RCC 7860 (cell line): ENCODE measurements at regions not wholly inside any gene's neighbourhood (a gene's known extent, or its start where the extent isn't known, plus 50 kb on each side); places are given as distances from the start of the nearest gene placed in this dataset.

Experiments used
- DNase-seq: peaks from one replicate; pipeline ENCODE4 v3.0.0-alpha.2; 2015; ENCODE audit warnings: low spot score
- FAIRE-seq: peaks from 2 replicates; lab custom pipeline; 2012; peaks lifted over from hg19 to GRCh38; lab: Jason Lieb, UNC

DNA sequence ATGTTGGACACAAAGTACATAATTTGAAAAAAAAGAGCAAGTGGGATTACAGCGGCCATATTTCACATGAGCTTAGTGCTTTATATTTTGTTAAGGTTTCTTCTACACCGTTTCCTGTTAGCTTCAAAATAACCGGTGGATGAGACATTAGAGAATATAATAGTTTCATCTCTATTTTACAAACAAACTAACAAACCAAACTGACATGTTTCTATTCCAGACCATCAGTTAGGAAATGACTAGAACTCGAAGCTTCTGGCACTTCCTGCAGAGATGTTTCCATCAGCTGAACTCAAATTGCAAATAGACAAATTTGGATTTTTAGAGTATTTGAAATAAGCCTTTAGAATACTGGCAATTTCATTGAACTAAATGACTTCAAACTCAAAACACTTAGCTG lies 86.5 kb downstream of the MTRR start:
- FAIRE-seq (no peak), DNase-seq (no peak)

DNA sequence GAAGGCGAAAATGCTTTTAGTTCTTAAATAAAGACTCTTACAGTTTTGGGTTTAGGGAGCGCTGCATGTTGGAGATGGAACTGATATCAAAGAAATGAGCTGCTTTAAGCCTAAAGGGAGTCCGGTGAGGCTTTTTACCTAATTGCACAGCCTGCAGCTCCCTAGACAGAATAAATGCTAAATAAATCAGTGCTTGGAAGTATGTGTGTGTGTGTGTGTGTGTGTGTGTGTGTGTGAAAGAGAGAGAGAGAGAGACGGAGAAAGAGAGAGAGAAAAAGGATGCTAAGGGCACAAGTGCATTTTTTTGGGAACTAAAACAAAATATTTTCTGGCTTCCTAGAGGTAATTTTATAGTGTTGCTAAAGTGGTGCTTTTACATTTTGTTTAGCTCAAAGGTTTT lies 88.4 kb downstream of the MTRR start:
- FAIRE-seq (no peak), DNase-seq (no peak)

DNA sequence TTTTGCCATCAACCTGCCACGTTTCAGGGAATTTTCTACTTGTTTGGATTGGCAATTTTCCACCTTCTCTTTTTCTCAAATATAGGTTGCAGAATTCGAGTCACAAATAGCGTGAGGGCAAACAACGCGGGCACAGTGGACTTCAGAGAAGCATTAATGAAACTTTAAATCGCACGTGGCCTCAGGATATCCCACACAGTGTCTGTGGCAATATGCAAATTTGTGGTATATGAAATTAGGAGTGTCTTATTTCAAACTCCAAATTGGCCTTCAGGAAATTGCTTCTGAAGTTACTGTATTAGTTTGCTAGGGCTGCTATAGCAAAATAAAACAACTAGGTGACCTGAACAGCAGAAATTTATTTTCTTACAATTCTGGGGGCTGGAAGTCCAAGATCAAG lies 91.2 kb downstream of the MTRR start:
- FAIRE-seq = no peak
- DNase-seq = no peak

DNA sequence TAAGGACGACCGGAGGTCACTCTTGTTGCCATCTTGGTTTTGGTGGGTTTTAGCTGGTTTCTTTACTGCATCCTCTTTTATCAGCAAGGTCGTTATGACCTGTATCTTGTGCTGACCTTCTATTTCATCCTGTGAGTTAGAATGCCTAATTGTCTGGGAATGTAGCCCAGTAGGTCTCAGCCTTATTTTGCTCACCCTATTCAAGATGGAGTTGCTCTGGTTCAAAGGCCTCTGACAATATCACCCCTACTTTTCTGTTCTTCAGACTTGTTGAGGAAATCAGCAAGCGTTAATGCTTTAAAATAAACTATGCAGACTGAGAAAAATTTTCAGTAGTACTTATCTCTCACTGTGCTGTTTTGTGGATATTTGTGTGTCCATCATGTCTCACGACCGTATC lies 92.6 kb downstream of the MTRR start:
- FAIRE-seq = no peak
- DNase-seq = no peak

DNA sequence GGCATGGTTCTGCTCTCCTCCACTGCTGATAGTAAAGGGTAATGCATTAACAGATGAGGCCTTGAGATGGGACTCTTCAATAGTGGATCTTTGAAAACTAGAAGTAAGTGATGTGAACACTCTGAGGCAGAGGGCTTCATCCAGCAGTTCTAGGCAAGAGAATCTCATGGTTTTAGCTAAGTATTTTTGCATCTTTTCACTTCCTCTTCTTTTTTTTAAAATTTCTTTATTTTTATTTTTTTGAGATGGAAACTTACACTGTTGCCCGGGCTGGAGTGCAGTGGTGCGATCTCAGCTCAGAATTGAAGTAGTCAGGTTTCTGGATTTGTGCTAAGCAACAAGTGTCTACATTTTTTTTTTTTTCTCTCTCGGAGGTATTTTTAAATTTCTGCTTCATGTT lies 101.9 kb downstream of the MTRR start:
- FAIRE-seq (no peak), DNase-seq (no peak)

DNA sequence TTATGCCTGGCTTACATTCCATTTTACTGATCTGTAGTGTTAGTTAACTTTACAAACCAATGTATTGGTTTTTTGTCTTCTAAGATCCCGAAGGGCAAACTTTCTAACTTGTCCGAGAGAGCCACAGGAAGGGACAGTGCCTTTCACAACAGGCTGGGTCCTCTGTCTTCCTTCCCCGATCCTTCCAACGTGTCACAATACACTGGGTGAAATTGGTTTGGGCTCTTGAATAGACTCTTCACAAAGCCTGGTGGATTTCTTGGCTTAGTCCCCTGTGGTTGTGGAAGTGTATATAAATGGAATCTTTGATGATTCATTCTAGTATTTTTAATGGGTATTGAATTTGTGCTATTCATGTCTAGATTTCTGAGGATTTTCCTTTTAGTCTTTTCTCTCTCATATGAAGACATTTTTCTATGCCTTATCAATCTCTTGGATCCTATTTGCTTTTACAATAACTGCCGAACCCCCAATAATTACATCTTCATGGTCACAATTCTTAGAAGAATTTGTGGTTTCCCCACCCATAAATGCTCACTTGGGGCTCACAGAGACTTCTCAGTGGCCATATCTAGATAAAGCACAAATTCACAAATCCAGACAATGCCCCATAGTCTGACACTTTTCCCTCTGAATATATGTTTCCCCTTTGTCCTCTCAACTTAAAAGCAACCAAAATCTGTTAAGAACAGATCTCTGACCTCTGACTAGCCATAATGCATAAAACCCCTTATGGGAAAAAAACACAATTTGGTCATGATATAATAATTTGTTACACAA lies 107.7 kb downstream of the MTRR start:
- FAIRE-seq (no peak), DNase-seq (no peak)

DNA sequence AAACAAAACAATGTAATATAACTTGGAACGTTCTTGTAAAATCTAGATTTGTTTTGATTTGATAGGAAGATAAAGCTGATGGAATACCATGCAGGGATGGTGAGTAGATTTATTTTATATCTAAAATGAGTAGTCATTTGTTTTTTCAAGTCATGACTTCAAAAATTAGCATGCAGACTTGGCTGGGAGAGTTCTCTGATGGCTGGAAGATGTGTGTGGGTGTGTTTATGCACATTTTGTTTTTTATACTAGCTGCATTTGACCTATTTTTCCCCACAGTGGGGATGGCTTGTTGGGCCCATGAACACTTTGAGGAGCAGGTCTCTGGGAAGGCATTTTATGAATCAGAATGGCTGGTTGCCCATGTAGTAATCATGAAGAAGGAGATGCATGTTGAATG lies 109.2 kb downstream of the MTRR start:
- DNase-seq (no peak), FAIRE-seq (no peak)

DNA sequence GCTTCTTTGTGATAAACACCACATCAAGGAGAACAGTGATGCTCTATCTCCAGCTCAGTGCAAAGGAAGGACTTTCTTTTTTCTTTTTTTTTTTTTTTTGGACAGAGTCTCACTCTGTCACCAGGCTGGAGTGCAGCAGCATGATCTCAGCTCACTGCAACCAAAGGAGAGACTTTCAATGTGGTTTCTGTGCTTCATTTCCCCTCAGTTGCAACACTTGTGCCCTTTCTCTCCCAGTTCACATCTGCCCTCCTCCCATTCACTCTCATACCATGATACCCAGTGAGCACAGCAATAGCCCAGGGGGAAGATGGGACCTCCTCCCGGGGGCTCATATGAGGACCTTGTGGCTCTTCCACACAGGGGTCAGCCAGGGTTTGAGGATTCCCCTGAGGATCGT lies 110.0 kb downstream of the MTRR start:
- FAIRE-seq = no peak
- DNase-seq = no peak

DNA sequence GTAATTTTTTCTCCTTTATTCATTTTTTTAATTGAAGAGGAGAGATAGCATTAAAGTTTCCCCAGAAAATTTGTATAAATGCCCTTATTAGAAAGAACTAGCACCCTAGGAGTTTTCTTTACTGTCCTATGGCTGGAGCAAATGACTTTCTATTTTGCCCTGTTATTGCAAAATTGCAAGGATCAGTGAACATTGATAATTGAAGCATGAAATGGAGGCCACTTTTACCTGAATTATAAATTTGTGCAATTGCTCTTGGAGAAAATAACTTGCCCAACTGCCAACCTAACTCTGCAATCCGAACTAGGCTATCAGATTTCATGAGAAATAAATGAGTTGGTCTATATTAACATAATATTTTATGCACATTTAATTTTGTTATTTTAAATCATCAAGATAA lies 111.9 kb downstream of the MTRR start:
- no peak for DNase-seq
- FAIRE-seq = no peak

DNA sequence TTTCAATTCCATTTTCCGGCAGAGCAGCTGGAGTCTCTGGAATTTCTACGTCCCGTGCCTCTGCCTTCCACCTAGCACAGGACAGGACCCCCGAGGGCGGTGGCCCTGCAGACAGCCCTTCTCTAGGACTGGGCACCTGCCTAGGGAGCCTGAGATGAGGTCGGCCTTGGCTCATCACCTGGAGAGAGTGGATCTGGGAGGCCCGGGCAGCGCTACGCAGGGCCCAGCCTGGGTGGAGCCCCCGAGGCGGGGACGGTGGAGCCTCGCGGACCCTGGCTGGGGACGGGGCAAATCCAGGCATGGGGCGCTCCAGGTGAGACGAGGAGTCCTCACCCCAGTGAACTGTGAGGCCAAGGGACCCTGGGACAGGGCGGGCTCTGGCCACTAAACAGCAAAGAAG lies 114.5 kb downstream of the MTRR start:
- no peak for DNase-seq
- no peak for FAIRE-seq

DNA sequence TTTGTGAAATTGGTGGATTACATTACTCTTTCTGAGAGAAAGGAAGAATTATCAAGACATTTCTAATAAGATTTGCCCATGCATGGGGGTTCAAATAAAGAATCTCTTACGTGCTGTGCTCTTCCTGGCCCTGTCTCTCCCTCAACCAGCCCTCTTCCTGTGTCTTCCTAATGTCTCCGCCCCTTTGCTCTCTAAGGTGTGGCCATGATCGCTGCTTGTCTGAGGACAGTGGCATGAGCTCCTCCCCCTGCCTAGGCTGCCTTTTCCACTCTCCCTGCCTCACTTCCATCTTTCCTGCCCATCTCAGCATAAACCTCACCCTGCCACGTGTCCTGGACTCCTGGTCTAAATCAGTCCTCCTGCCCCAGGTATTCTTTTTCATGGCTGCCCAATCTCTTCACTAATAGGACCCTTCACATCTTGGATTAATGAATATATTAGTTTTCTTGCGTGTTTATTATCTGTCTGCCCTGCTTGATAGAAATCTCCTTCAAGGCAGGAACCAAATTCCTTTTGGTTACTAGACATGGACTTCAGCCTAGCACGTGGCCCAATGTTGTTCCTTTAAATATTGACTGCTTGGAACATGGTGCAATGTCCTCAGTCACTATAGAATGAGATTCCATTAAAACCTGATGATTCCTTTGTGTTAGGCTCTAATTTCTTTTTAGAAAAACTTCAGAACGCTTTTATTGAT lies 122.3 kb downstream of the MTRR start:
- DNase-seq (peak; percentile 31), FAIRE-seq (no peak)

DNA sequence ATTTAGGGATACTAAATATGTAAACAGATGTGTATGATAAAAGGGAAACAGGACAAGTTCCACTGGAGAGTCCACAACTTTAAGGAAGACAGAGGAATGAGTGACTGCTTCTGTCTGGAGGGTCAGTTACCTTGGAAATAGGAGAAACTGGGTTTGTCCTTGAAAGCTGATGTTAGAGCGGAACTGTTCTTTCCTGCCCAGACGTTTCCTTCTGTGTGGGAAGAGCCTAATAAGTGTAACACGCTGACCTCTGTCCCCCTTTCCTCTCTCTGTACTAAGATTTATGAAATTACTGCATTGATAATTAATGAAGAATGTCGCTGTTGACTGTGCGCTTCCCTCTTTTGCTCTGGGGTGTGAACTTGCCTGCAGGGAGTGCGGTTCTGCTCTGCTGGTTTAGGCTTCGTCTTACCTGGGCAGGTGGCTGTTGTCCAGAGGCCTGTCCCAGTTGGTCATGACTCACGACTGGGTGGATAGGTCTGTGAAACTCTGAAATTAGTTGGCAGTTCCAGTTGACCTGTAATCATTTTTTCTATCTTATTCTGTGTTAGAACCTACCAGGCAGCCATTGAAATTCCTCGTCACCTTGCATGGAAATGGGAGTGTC lies 126.8 kb downstream of the MTRR start:
- DNase-seq (no peak), FAIRE-seq (no peak)

DNA sequence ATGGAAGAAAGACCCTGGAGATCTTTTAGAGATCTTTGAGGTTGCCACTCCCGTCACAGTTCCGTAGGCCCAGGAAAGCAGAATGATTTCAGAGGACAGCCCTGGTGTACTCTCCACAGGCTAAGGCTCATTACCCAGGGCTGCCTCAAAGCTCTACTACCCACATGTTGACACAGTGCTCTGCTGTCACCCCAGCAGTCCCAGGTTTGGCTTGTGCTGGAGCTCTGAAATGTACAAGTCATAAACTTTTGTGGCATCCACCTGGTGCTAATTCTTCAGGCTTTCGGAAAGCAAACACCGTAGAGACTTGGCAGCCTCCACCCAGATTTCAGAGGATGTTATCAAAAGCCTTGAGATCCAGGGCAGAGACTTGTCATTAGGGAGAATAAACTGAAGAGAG lies 136.5 kb downstream of the MTRR start:
- no peak for FAIRE-seq
- DNase-seq = no peak

DNA sequence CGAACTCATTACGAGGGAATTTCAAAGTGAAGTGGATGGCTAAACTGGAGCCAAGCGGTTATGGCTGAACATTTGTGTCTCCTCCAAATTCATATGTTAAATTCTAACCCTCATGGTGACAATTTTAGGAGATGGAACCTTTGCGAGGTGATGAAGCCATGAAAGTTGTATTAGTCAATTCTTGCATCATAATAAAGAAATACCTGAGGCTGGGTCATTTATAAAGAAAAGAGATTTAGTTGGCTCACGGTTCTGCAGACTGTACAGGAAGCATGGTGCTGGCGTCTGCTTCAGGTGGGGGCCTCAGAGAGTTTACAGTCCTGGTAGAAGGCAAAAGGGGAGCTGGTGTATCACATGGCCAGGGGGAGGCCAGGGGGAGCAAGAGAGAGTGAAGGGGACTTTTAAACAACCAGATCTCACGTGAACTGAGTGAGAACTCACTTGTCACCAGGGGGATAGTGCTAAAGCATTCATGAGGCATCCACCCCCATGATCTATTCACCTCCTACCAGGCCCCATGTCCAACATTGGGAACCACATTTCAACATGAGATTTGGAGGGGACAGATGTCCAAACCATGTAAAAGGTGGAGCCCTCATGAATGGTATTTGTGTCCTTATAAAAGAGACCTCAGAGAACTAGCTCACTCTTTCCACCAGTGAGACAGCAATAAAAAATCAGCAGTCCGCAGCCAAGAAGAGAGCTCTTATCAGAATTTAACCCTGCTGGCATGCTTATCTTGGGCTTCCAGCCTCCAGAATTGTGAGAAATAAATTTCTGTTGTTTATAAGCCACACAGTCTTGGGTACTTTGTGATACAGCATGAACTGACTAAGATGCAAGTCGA lies 143.4 kb downstream of the MTRR start:
- FAIRE-seq (no peak), DNase-seq (no peak)

DNA sequence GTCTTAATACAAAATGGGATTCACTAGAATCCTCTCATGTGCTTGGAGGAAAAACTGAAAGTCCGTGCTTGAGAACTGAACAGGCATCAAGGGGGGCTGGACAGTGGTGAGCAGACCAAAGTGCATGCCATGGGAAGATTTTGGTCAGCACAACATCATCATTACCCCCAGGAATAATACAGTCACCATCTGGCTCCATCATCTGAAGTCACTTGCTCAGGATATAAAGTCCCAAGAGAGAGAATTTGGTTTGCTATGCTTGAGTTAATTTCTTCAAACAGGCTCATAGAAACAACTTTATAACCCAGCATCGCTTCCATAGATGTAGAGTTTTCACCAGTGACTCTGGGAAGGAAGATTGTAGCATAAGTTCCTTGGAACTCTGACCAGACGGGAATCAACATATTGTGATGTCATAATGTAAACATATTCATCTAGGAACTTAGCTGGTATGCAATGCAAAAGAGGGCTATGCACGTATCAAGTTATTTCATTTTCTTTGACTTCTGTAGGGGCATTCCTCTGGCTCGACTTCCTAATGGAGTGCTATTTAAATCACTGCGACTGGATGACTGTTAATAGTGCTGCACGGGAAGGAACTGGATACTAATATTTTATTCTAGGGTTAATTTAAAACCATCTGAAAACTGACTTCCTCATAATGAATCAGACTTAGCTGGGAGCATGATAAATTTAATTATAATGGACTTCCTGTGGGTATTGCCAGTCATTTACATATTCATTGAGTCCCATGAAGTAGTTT lies 145.2 kb downstream of the MTRR start:
- FAIRE-seq (no peak), DNase-seq (no peak)

DNA sequence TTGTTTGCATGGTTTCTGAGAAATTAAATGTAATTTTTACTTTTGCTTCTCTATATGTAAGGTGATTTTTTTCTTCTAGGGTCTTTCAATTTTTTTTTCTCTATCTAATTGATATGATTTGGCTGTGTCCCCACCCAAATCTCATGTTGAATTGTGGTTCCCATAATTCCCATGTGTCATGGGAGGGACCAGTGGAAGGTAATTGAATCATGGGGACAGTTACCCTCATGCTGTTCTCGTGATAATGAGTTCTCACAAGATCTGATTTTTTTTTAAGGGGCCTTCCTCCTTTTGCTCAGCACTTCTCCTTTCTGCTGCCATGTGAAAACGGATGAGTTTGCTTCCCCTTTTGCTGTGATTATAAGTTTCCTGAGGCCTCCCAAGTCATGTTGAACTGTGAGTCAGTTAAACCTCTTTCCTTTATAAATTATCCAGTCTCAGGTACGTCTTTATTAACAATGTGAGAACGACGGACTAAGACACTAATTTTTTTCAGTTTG lies 150.8 kb downstream of the MTRR start:
- DNase-seq (no peak), FAIRE-seq (no peak)

DNA sequence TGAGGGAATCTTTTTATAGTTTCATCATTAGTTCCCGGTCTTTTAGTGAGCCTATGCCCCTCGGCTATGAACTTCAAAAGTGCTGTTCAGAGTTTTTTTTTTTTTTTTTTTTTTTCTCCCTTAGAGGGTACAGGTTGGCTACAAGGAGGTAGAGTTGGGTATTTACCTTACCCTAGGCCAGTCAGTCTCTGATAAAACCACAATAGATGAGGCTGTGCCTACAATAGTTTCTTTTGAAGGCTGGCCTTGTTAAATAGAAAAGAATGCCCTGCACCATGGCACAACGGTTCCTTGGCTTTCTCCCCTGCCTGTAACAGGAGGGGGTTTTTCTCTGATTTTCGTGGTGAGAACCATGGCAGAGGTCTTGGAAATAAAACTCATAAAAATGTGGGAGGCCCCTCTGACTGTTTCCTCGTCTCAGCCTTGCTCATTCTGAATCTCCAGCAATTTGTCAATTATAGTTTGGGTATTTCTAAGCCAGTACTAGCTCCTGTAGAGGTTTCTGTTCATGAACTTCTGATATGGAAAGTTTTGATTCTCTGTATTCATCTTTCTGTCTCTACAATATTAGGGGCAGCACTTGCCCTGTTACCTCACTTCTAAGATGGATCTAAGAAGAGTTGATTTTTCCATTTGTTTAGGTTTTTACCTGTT lies 152.0 kb downstream of the MTRR start:
- DNase-seq (no peak), FAIRE-seq (no peak)

DNA sequence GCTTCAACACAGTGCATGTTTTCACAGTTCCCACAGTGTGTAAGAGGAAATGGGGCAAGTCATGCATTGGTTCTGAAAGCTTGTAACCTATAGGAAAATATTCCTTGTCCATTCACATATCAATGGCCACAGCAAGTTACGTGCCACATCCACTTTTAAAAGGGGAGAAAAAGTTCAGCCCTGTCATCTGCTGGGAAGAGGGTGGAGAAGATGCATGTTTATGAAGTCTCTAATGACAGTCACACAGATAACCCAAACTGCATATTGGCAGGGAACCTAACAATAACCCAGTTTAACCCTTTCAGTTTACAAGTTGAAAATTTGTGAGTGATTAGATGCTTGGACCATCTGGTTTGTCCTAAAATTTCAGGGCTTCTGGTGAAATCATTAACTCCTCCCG lies 159.3 kb downstream of the MTRR start:
- FAIRE-seq = no peak
- no peak for DNase-seq

DNA sequence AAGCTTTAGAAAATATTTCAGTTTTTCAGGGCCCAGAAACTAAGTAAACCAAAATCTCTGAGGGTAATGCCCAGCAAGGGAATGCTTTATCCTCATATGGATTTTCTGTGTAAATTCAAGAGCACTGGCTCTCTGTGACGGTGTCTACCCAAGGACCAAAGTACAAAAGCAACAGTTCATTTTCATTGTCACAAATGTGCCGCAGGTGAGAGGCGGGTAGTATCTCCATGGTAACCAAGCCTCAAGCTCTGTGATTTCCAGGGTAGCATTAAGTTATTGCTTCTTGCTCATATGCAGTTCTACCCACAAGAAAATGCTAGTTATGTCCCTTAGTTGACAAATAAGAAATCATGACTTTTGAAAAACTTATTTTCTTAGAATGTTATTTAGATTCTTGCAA lies 164.3 kb downstream of the MTRR start:
- FAIRE-seq (no peak), DNase-seq (no peak)

DNA sequence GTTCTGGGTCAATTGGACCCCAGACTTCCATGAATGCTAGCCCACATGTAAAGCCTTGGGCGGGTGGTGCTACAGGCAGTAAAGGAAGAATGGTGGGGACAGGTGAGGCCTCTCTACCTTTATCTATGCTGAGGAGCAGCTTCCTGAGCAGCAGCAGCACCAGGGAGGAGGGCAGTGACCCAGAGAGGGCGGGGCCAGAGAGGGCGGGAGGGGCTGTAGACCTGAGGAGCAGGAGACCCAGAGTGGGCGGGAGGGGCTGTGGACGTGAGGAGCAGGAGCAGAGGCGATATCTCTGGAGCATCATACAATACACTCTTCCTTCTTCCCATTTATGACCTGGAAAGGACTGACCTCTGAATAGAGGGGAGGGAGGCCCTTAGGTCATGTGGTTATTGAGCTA lies 165.9 kb downstream of the MTRR start:
- FAIRE-seq (no peak), DNase-seq (no peak)
